Activated naive CD4-positive, alpha-beta T cell treated with anti-CD3 and anti-CD28 coated beads for 36 hours (primary cell): ENCODE measurements at regions not wholly inside any gene's neighbourhood (a gene's known extent, or its start where the extent isn't known, plus 50 kb on each side); places are given as distances from the start of the nearest gene placed in this dataset.
"Not testable (repeated sequence)": the region's sequence is repeated elsewhere in the genome, so short reads cannot be mapped to it uniquely, and the experiment has no call there.

ENCODE experiments used
- CTCF ChIA-PET: fragments of 350-600 bp; sonication (Branson Sonifier 250); formaldehyde crosslinking; loops from one replicate; lab custom pipeline; 2021; ENCODE audit warnings: antibody characterized with exemption; lab: Charles Lee
- DNase-seq: peaks from one replicate; pipeline ENCODE4 v3.0.0-alpha.2; 2020
- H3K27ac Mint-ChIP-seq: one replicate; pipeline ENCODE4 v1.8.0; 2021; ENCODE audit warnings: mild to moderate bottlenecking, mixed read lengths
- H3K27me3 Mint-ChIP-seq: one replicate; pipeline ENCODE4 v1.8.0; 2021; ENCODE audit warnings: low read depth, mixed read lengths
- H3K36me3 Mint-ChIP-seq: one replicate; pipeline ENCODE4 v1.8.0; 2021; ENCODE audit warnings: low read depth, mixed read lengths
- H3K4me1 Mint-ChIP-seq: one replicate; pipeline ENCODE4 v1.8.0; 2021; ENCODE audit warnings: low read depth, mixed read lengths
- H3K4me3 Mint-ChIP-seq: one replicate; pipeline ENCODE4 v1.8.0; 2021; ENCODE audit warnings: mild to moderate bottlenecking, moderate library complexity, mixed read lengths
- H3K9me3 Mint-ChIP-seq: one replicate; pipeline ENCODE4 v1.8.0; 2021; ENCODE audit warnings: mixed read lengths
- intact Hi-C: fragments of 100-400 bp; cut with micrococcal nuclease; formaldehyde crosslinking; loops from one replicate; pipeline ENCODE4 v1.15.1; 2023

DNA sequence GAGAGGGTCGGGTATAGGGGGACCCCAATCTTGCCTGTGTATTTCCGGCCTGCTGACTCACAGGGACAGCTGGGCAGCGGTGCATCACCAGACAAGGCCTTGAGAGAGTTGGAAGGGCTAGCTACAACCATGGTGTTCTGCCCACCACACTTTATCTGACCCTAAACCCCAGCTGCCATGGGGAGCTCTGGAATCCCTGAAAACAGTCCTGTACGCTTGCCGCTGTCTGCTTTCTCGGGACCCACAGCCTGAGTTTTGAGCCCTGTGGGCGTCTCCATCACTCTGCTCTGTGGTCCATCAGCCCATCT is 100.4 kb upstream of the GSE1 start:
- intact Hi-C loops: no loop called here
- no peak overlapping the region for H3K4me3 Mint-ChIP-seq
- CTCF ChIA-PET: no interaction called here
- no peaks in the 10 kb centered on the region for H3K36me3 Mint-ChIP-seq
- H3K4me1 Mint-ChIP-seq: no peaks in the 10 kb centered on the region
- DNase-seq: no peak
- H3K27ac Mint-ChIP-seq: no peak overlapping the region
- H3K9me3 Mint-ChIP-seq: no peaks in the 10 kb centered on the region
- no peaks in the 10 kb centered on the region for H3K27me3 Mint-ChIP-seq

DNA sequence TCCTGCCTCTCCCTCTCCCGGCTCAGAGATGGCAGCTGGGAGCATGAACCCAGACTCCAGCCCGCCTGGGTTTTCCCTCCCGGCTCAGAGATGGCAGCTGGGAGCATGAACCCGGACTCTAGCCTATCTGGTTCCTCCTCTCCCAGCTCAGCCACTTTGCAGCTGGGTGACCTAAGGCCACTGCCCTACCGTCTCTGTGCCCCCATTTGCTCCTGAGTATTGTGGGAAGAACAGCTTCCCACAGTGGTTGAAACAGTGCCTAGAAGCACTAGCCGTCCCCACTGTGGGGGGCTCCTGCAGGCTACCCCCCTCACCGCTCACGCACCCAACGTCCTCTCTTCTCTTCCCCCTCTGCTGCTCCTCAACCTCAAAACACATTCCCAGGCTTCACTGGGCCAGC is 99.9 kb upstream of the GSE1 start:
- no peak overlapping the region for H3K4me3 Mint-ChIP-seq
- no peaks in the 10 kb centered on the region for H3K9me3 Mint-ChIP-seq
- no peaks in the 10 kb centered on the region for H3K36me3 Mint-ChIP-seq
- H3K27ac Mint-ChIP-seq: no peak overlapping the region
- CTCF ChIA-PET: no interaction called here
- no peaks in the 10 kb centered on the region for H3K4me1 Mint-ChIP-seq
- no peak for DNase-seq
- H3K27me3 Mint-ChIP-seq: no peaks in the 10 kb centered on the region
- intact Hi-C loops: no loop called here

DNA sequence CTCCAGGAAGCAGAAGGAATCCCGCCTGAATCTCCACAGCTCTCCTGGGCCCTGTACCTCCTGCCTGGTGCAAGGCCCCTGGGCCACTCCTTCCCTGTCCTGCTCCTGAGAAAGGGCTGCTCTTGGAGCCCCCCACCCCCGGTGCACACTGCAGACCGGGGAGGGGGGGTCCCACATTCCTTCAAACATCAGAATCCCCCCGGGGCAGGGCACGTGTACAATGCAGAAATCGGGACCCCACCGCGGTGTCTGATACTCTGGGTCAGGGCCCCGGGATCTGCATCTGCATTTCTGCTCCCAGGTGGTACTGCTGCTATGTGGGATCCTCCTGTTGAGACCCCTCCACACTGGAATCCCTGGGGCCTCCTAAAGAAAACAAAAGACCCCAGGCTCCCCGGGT is 99.5 kb upstream of the GSE1 start:
- CTCF ChIA-PET: no interaction called here
- intact Hi-C loops: no loop called here
- no peaks in the 10 kb centered on the region for H3K4me1 Mint-ChIP-seq
- H3K9me3 Mint-ChIP-seq: no peaks in the 10 kb centered on the region
- H3K4me3 Mint-ChIP-seq: no peak overlapping the region
- no peak overlapping the region for H3K27ac Mint-ChIP-seq
- no peaks in the 10 kb centered on the region for H3K27me3 Mint-ChIP-seq
- H3K36me3 Mint-ChIP-seq: no peaks in the 10 kb centered on the region
- no peak for DNase-seq

DNA sequence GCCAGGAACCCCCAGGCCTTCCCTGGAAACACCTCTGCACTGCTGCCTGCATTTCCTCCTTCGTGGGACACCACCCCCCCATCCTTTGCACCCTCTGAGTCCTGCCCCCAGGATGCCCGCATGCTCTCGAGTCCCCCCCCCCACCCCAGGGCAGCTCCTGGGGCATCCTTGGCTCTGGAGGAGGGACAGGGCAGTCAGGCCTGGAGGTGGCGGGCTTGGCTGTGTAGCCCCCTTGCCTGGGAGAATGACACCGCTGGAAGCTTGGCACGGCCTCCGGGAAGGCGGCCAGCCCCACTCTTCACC is 98.9 kb upstream of the GSE1 start:
- intact Hi-C loops: no loop called here
- no peaks in the 10 kb centered on the region for H3K27me3 Mint-ChIP-seq
- H3K36me3 Mint-ChIP-seq: no peaks in the 10 kb centered on the region
- H3K4me1 Mint-ChIP-seq: no peaks in the 10 kb centered on the region
- no peak overlapping the region for H3K27ac Mint-ChIP-seq
- CTCF ChIA-PET: no interaction called here
- no peak overlapping the region for H3K4me3 Mint-ChIP-seq
- no peaks in the 10 kb centered on the region for H3K9me3 Mint-ChIP-seq
- no peak for DNase-seq

DNA sequence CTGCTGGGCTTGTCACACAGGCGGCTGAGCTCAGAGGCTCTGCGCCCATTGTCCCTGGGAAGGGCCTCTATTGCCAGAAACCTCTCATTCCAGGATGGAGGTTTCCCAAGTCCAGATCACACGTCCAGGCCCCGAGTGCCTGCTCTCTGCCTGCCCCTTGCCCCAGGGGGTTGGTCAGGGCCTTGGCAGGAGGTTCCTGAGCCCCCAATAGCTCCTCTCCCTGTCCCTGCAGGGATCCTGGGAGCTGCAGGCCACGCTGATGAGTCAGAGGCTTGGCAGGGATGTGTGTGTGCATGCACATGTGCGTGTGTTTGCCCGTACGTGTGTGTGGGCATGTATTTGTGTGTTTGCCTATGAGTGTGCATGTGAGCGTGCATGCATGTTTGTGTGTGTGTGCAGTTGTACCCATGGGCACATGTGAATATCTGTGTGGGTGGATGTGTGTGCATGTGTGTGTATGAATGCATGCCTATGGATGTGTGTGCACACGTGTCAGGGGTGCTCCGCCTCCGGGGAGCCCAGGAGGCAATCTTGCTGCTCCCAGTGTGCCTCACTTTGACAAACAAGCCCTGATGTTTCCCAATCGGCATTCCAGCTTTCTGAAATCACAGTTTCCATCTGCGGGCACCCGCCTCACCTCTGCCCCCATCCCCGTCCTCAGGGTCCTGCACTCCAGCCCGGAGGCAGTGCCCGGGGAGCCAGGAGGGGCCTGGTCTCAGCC is 98.4 kb upstream of the GSE1 start:
- H3K9me3 Mint-ChIP-seq: no peaks in the 10 kb centered on the region
- no peaks in the 10 kb centered on the region for H3K27me3 Mint-ChIP-seq
- H3K27ac Mint-ChIP-seq: no peak overlapping the region
- CTCF ChIA-PET: no interaction called here
- no peak for DNase-seq
- H3K4me3 Mint-ChIP-seq: no peak overlapping the region
- no peaks in the 10 kb centered on the region for H3K36me3 Mint-ChIP-seq
- H3K4me1 Mint-ChIP-seq: no peaks in the 10 kb centered on the region
- intact Hi-C loops: no loop called here

DNA sequence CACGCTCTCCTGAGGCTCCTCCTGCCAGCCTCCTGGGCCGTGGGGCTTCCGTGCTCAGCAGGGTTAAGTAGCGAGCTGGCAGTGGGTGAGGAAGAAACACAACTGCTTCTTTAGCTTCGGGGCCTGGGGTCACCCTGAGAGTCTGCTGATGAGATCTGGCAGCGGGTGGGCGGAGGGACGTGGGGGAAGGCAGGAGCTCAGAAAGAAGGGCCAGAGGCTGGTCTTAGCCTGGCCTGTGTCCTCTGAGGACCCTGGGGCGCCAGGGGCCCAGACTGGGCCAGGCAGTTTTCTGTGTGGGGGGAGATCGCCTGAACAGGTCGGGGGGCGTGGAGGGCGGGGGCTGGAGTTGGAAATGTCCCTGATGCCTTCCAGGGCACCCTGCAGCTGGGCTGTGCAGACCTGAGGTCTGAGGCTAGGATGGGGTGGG is 97.8 kb upstream of the GSE1 start:
- Mint-ChIP-seq H3K36me3 (no peaks in the 10 kb centered on the region), H3K4me1 (no peaks in the 10 kb centered on the region), H3K4me3 (no peak overlapping the region), H3K9me3 (no peaks in the 10 kb centered on the region), H3K27ac (no peak overlapping the region), H3K27me3 (no peaks in the 10 kb centered on the region)
- DNase-seq: no peak
- CTCF ChIA-PET: no interaction called here
- intact Hi-C loops: no loop called here

DNA sequence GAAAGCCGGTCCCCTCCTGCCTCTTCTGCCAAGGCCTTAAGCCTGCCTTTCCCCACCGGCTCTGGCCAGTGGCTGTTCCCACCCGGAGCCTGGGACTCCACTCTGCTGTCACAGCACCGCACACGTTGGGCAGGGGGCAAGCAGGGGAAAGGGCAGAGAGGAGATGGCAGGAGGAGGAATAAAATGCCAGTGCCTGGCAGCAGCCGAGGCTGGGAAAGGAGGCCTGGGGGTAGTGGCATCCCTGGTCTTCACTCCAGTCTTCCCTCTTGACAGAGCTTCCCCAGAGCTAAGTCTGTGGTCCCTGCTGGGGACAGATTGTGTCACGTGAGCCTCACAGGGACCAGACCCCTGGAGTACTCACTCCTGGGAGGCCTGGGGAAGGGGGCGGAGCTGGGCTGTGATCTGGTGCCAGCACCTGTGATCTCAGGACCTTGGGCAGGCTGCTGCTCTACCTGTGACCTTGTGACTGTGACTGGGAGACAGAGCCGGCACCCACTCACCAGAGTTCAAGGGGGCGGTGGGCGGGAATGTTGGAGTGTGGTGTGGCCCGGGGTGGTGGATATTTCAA is 97.2 kb upstream of the GSE1 start:
- DNase-seq: no peak
- Mint-ChIP-seq H3K27me3 (no peaks in the 10 kb centered on the region), H3K36me3 (no peaks in the 10 kb centered on the region), H3K4me3 (no peak overlapping the region), H3K9me3 (no peaks in the 10 kb centered on the region), H3K27ac (no peak overlapping the region), H3K4me1 (no peaks in the 10 kb centered on the region)
- CTCF ChIA-PET: no interaction called here
- intact Hi-C loops: no loop called here

DNA sequence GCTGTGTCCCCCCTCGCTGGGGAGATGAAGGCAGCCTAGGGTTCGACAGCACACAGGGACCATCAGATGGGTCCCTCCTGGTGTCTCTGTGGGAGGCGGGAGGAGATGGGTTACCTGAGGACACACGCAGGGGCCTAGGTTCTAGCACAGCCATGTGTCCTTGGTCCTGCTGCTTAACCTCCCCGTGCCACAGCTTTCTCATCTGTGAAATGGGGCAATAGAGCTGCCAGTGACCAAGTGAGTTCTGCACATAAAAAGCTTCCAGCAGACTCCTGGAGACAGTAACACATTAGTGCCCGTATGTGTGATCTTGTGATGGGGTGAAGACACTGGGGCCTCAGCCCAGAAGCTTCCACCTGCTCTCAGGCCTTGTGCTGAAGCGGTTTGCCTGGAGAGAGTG is 96.0 kb upstream of the GSE1 start:
- no peak for DNase-seq
- intact Hi-C loops: no loop called here
- H3K9me3 Mint-ChIP-seq: no peaks in the 10 kb centered on the region
- no peak overlapping the region for H3K4me3 Mint-ChIP-seq
- no peaks in the 10 kb centered on the region for H3K27me3 Mint-ChIP-seq
- CTCF ChIA-PET: no interaction called here
- H3K36me3 Mint-ChIP-seq: no peaks in the 10 kb centered on the region
- no peak overlapping the region for H3K27ac Mint-ChIP-seq
- H3K4me1 Mint-ChIP-seq: no peaks in the 10 kb centered on the region

DNA sequence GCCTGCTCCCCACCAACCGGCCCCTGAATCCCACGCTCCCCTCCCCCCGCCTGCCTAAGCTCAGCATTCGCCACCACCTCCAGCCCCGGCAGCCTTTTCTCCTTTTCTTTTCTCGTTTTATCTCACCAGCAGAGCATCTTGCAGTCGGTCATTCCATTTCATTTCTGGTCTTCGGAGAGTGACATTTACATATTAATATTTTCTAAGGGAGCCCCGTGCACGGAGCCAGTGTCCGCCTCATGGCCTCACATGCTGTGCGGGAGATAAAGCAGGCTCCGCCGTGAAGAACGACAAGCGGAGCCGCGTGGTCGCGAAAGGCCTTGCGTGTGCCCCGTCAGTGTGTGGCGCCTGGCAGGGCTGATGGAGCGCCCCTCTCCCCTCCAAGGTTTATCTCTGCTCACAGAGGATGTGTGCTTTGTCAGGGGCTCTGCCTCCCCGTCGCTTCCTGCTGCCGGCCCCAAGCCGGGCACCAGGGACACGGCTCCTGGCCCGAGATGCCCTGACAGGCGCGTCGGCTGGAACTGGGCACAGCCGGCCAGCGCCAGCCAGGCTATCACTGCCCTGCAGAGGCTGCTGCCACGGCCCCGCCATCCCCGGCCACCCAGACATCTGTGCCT is 95.5 kb upstream of the GSE1 start:
- CTCF ChIA-PET: interaction anchor here (1.5 kb wide), 1 partner anchor 27 kb away, joined by 4 read pairs; no protein-coding TSS in a partner anchor
- Mint-ChIP-seq H3K4me3 (no peak overlapping the region), H3K36me3 (no peaks in the 10 kb centered on the region), H3K4me1 (no peaks in the 10 kb centered on the region), H3K27ac (no peak overlapping the region), H3K9me3 (no peaks in the 10 kb centered on the region), H3K27me3 (no peaks in the 10 kb centered on the region)
- intact Hi-C loops: no loop called here
- DNase-seq: no peak

DNA sequence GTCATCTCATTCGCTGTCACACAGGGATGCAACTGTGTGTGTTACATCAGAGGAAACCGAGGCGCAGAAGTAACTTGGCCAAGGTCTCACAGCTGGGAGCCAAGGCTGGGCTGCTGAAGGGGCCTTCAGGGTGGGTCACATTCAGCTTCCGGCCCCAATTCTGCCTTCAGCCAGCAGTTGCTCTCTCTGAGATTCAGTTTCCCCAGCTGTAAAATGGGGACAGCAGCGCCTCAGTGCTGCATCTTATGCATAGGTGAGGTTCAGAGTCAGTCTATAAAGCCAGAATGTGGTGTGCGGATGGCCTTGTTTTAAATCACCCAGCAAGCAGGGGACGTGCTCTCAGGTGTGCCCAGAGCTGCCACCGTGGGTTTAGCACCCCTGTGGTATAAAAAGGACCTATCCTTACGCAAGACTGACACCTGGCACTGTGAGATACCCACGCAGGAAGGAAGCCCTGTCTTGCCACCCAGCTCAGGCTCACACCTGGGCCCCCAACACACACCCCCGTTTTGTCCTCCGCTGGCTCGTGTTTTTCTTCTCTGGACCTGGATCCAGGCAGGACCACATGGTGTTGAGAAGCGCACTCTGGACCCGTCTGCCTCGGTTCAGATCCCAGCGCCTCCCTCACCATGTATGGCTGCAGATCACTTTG is 94.6 kb upstream of the GSE1 start:
- H3K4me1 Mint-ChIP-seq: no peaks in the 10 kb centered on the region
- CTCF ChIA-PET: interaction anchor here (1.5 kb wide), 1 partner anchor 28 kb away, joined by 4 read pairs; no protein-coding TSS in a partner anchor
- no peaks in the 10 kb centered on the region for H3K36me3 Mint-ChIP-seq
- H3K4me3 Mint-ChIP-seq: no peak overlapping the region
- H3K9me3 Mint-ChIP-seq: no peaks in the 10 kb centered on the region
- intact Hi-C loops: no loop called here
- H3K27ac Mint-ChIP-seq: no peak overlapping the region
- no peak for DNase-seq
- no peaks in the 10 kb centered on the region for H3K27me3 Mint-ChIP-seq

DNA sequence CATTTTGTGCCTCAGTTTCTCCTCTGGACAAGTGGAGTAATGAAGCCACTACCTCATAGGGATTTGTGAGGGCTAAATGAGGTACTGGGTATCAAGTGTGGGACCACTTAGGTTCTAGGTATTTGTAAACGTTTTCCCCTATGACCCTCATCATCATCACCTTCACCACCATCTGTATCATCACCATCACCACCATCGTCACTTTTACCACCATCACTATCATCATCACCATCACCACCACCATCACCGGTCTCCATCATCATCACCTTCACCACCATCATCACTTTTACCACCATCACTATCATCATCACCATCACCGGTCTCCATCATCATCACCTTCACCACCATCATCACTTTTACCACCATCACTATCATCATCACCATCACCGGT is 94.1 kb upstream of the GSE1 start:
- H3K36me3 Mint-ChIP-seq, H3K4me1 Mint-ChIP-seq, H3K4me3 Mint-ChIP-seq, DNase-seq, intact Hi-C loops, H3K27ac Mint-ChIP-seq, H3K27me3 Mint-ChIP-seq, H3K9me3 Mint-ChIP-seq: not testable (repeated sequence)
- CTCF ChIA-PET: interaction anchor here (1.5 kb wide), 1 partner anchor 28 kb away, joined by 4 read pairs; no protein-coding TSS in a partner anchor

DNA sequence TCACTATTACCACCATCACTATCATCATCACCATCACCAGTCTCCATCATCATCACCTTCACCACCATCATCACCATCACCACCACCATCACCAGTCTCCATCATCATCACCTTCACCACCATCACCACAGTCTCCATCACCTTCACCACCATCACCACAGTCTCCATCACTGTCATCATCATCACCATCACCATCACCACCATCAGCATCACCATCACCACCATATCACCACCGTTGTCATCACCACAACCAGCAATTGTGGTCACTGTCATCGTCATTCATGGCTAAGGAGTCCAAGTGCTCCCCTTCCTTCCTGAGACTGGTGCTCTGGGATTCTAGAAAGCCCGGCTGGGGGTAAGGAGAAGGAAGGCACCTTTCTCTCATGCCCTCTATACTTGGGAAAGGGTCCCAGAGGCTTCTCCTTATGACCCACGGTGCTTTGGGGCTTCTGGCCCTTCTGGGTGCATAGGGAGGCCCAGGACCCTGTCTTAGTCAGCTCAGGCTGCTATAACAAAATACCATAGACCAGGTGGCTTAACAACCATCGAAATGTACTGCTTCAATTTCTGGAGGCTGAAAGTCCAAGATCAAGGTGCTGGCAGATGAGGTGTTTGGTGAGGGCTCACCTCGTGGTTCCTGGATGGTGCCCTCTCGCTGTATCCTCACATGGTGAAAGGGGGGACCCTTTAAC is 93.4 kb upstream of the GSE1 start:
- Mint-ChIP-seq H3K4me3 (no peak overlapping the region), H3K4me1 (no peaks in the 10 kb centered on the region), H3K36me3 (no peaks in the 10 kb centered on the region), H3K9me3 (no peaks in the 10 kb centered on the region), H3K27ac (no peak overlapping the region), H3K27me3 (no peaks in the 10 kb centered on the region)
- CTCF ChIA-PET: no interaction called here
- no peak for DNase-seq
- intact Hi-C loops: no loop called here
